ENCODE measurements at regions not wholly inside any gene's neighbourhood (a gene's known extent, or its start where the extent isn't known, plus 50 kb on each side); places are given as distances from the start of the nearest gene placed in this dataset.

GRCh38 chr10:94194256-94194655 is 168.5 kb downstream of the NOC3L start:
- no peak for DNase-seq

GRCh38 chr10:94197241-94197640 is 165.5 kb downstream of the NOC3L start:
- no peak for DNase-seq

GRCh38 chr10:94198324-94198723 is 164.4 kb downstream of the NOC3L start:
- DNase-seq: no peak

- no peak for DNase-seq
These were observed 163.2 kb downstream of the NOC3L start for GRCh38 chr10:94199565-94199964.

GRCh38 chr10:94200146-94200837 is 162.4 kb downstream of the NOC3L start:
- no peak for DNase-seq

- peak; percentile 1 for DNase-seq
These were observed 157.3 kb downstream of the NOC3L start for GRCh38 chr10:94205396-94205831.

GRCh38 chr10:94206176-94206575 is 156.6 kb downstream of the NOC3L start:
- DNase-seq: no peak

- DNase-seq: no peak
These were observed 154.4 kb downstream of the NOC3L start for GRCh38 chr10:94208315-94208714.

- DNase-seq: no peak
These were observed 152.1 kb downstream of the NOC3L start for GRCh38 chr10:94210440-94211168.

- no peak for DNase-seq
These were observed 151.6 kb downstream of the NOC3L start for GRCh38 chr10:94211169-94211510.

GRCh38 chr10:94213001-94213530 is 149.7 kb downstream of the NOC3L start:
- DNase-seq: no peak

GRCh38 chr10:94213980-94214379 is 148.8 kb downstream of the NOC3L start:
- DNase-seq: no peak

- no peak for DNase-seq
These were observed 148.3 kb downstream of the NOC3L start for GRCh38 chr10:94214481-94214893.

GRCh38 chr10:94216201-94216600 is 146.5 kb downstream of the NOC3L start:
- no peak for DNase-seq

GRCh38 chr10:94217411-94217810 is 145.3 kb downstream of the NOC3L start:
- no peak for DNase-seq

- no peak for DNase-seq
These were observed 144.1 kb downstream of the NOC3L start for GRCh38 chr10:94218493-94219183.

- no peak for DNase-seq
These were observed 142.9 kb downstream of the NOC3L start for GRCh38 chr10:94219829-94220228.

GRCh38 chr10:94220717-94221116 is 142.0 kb downstream of the NOC3L start:
- DNase-seq: no peak

- DNase-seq: no peak
These were observed 138.9 kb downstream of the NOC3L start for GRCh38 chr10:94223702-94224370.

GRCh38 chr10:94224656-94225055 is 138.1 kb downstream of the NOC3L start:
- no peak for DNase-seq

GRCh38 chr10:94225589-94225988 is 137.2 kb downstream of the NOC3L start:
- DNase-seq: no peak

GRCh38 chr10:94230134-94230785 is 132.5 kb downstream of the NOC3L start:
- DNase-seq: no peak

Data from NCI-H1092 (cell line).